ENCODE measurements at regions not wholly inside any gene's neighbourhood (a gene's known extent, or its start where the extent isn't known, plus 50 kb on each side); places are given as distances from the start of the nearest gene placed in this dataset.
"Not testable (repeated sequence)": the region's sequence is repeated elsewhere in the genome, so short reads cannot be mapped to it uniquely, and the experiment has no call there.

DNA sequence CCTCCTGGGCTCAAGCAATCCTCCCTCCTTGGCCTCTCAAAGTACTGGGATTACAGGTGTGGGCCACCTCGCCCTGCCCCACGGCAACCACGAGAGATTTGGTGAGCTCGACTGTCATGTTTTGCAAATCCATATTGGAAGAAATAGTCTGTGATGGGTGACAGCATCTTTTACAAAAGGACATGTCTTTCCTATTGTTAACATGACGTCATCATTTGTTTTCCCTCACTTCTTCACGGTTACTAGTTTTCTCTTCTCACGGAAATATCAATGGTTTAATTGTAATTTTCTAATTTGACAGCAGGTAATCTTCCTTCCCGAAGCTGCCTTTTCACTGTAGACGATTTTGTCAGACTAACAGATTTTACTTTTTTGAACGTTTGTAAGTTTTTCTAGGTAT, 110.8 kb upstream of the GREM2 start:
- Histone ChIP-seq H3K9ac (ENCODE audit: insufficient read length) (no peak overlapping the region), H3K4me3 (no peak overlapping the region), H3K27ac (no peak overlapping the region), H3K36me3 (ENCODE audit: insufficient read depth, low read length) (no peaks in the 10 kb centered on the region), H3K9me3 (ENCODE audit: low read depth, low read length) (no peaks in the 10 kb centered on the region)
- DNase-seq (ENCODE audit: low read depth, low spot score): no peak
- TF ChIP-seq EZH2 (IDR thresholded peaks at IDR 0.05) (no peak), POLR2AphosphoS5 (IDR thresholded peaks at IDR 0.05; ENCODE audit: borderline replicate concordance, low read depth, low read length) (no peak), FOXP2 (optimal IDR thresholded peaks at IDR 0.05; ENCODE audit: control extremely low read depth, extremely low read length, insufficient read depth) (no peak)

GRCh38 chr1:240720976-240721375, 109.0 kb upstream of the GREM2 start:
- H3K9me3 ChIP-seq (ENCODE audit: low read depth, low read length): no peaks in the 10 kb centered on the region
- DNase-seq (ENCODE audit: low read depth, low spot score): no peak
- no peak for TF ChIP-seq POLR2AphosphoS5 (IDR thresholded peaks at IDR 0.05; ENCODE audit: borderline replicate concordance, low read depth, low read length)
- TF ChIP-seq EZH2 (IDR thresholded peaks at IDR 0.05): no peak
- TF ChIP-seq FOXP2 (optimal IDR thresholded peaks at IDR 0.05; ENCODE audit: control extremely low read depth, extremely low read length, insufficient read depth): no peak
- H3K9ac ChIP-seq (ENCODE audit: insufficient read length): no peak overlapping the region
- H3K27ac ChIP-seq: 0 out of 2 replicates have a peak overlapping the region, but pooled peaks have one; percentile 25
- H3K36me3 ChIP-seq (ENCODE audit: insufficient read depth, low read length): no peaks in the 10 kb centered on the region
- H3K4me3 ChIP-seq: peak overlapping the region; percentile 57

GRCh38 chr1:240719953-240720700, 108.2 kb upstream of the GREM2 start:
- no peaks in the 10 kb centered on the region for H3K9me3 ChIP-seq (ENCODE audit: low read depth, low read length)
- no peak overlapping the region for H3K9ac ChIP-seq (ENCODE audit: insufficient read length)
- TF ChIP-seq POLR2AphosphoS5 (IDR thresholded peaks at IDR 0.05; ENCODE audit: borderline replicate concordance, low read depth, low read length) (no peak), EZH2 (IDR thresholded peaks at IDR 0.05) (no peak), FOXP2 (optimal IDR thresholded peaks at IDR 0.05; ENCODE audit: control extremely low read depth, extremely low read length, insufficient read depth) (peak; percentile 53)
- H3K27ac ChIP-seq: no peak overlapping the region
- H3K36me3 ChIP-seq (ENCODE audit: insufficient read depth, low read length): no peaks in the 10 kb centered on the region
- H3K4me3 ChIP-seq: peak overlapping the region; percentile 57
- peak; percentile 70 for DNase-seq (ENCODE audit: low read depth, low spot score)

- H3K9ac ChIP-seq (ENCODE audit: insufficient read length); H3K4me3 ChIP-seq; H3K36me3 ChIP-seq (ENCODE audit: insufficient read depth, low read length); H3K9me3 ChIP-seq (ENCODE audit: low read depth, low read length); H3K27ac ChIP-seq; DNase-seq (ENCODE audit: low read depth, low spot score): not testable (repeated sequence)
These were observed 104.6 kb upstream of the GREM2 start for GRCh38 chr1:240716538-240716937.

DNA sequence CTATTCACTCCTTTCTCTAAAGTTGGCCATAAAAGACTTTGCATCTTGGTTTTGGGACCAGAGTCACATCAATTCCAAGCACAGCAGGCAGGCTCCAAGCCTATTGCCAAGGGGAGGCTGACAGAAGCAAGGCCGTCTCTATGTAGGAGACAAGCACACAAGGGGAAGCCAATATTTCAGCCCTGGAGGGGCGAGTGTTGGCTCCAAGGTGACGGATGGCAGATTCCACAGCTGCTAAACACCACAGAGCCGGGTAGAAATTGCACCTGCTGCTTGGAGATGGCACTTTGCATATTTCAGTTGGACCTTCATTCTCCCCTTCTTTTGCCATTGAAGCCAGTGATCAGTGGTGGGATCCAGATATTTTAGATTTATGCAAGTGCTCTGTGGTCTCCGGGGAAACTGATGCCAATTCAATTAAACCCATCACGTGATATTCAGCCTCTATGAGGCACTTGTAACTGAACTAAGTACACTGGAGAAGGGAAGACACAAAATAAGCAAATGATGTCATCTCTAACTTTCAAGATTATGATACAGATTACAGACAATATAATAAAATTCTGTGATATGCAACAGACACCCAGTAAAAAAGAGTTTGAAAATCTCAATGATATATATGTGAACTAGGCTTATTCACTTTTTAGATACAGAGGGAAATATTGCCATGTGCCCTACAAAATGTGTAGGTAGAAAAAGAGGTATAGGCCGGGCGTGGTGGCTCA, 102.8 kb upstream of the GREM2 start:
- H3K4me3 ChIP-seq: no peak overlapping the region
- H3K9ac ChIP-seq (ENCODE audit: insufficient read length): no peak overlapping the region
- H3K36me3 ChIP-seq (ENCODE audit: insufficient read depth, low read length): no peaks in the 10 kb centered on the region
- DNase-seq (ENCODE audit: low read depth, low spot score): no peak
- no peaks in the 10 kb centered on the region for H3K9me3 ChIP-seq (ENCODE audit: low read depth, low read length)
- TF ChIP-seq POLR2AphosphoS5 (IDR thresholded peaks at IDR 0.05; ENCODE audit: borderline replicate concordance, low read depth, low read length): no peak
- no peak for TF ChIP-seq EZH2 (IDR thresholded peaks at IDR 0.05)
- TF ChIP-seq FOXP2 (optimal IDR thresholded peaks at IDR 0.05; ENCODE audit: control extremely low read depth, extremely low read length, insufficient read depth): no peak
- H3K27ac ChIP-seq: no peak overlapping the region

- Histone ChIP-seq H3K27ac (no peak overlapping the region), H3K9ac (ENCODE audit: insufficient read length) (no peak overlapping the region), H3K4me3 (no peak overlapping the region), H3K36me3 (ENCODE audit: insufficient read depth, low read length) (no peaks in the 10 kb centered on the region), H3K9me3 (ENCODE audit: low read depth, low read length) (no peaks in the 10 kb centered on the region)
- no peak for DNase-seq (ENCODE audit: low read depth, low spot score)
- no peak for TF ChIP-seq POLR2AphosphoS5 (IDR thresholded peaks at IDR 0.05; ENCODE audit: borderline replicate concordance, low read depth, low read length)
- TF ChIP-seq FOXP2 (optimal IDR thresholded peaks at IDR 0.05; ENCODE audit: control extremely low read depth, extremely low read length, insufficient read depth): no peak
- no peak for TF ChIP-seq EZH2 (IDR thresholded peaks at IDR 0.05)
These were observed 100.2 kb upstream of the GREM2 start for GRCh38 chr1:240712014-240712731.

GRCh38 chr1:240711020-240711419, 99.1 kb upstream of the GREM2 start:
- TF ChIP-seq FOXP2 (optimal IDR thresholded peaks at IDR 0.05; ENCODE audit: control extremely low read depth, extremely low read length, insufficient read depth) (no peak), EZH2 (IDR thresholded peaks at IDR 0.05) (no peak), POLR2AphosphoS5 (IDR thresholded peaks at IDR 0.05; ENCODE audit: borderline replicate concordance, low read depth, low read length) (no peak)

DNA sequence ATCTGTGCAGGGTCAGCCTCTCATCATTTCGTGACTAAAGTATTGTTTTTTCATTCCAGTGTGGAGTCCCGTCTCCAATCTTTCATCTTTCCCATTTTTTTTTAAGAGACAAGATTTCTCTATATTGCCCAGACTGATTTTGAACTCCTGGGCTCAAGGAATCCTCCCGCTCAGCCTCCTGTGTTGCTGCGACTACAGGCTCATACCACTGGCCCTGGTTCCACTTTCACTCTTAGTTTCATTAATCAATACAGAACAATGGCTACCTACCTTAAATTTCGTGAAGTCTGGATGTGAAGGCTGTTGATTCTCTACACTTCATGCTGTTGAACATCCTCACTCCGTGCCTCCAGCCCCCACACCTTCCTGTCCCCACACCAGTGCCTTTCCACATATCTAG, 97.7 kb upstream of the GREM2 start:
- DNase-seq (ENCODE audit: low read depth, low spot score): no peak
- TF ChIP-seq EZH2 (IDR thresholded peaks at IDR 0.05): no peak
- no peak for TF ChIP-seq POLR2AphosphoS5 (IDR thresholded peaks at IDR 0.05; ENCODE audit: borderline replicate concordance, low read depth, low read length)
- TF ChIP-seq FOXP2 (optimal IDR thresholded peaks at IDR 0.05; ENCODE audit: control extremely low read depth, extremely low read length, insufficient read depth): no peak

More at GRCh38 chr1:240711020-240711419, 99.1 kb upstream of the GREM2 start:
- Histone ChIP-seq H3K36me3 (ENCODE audit: insufficient read depth, low read length) (no peaks in the 10 kb centered on the region), H3K27ac (no peak overlapping the region), H3K4me3 (no peak overlapping the region), H3K9me3 (ENCODE audit: low read depth, low read length) (no peaks in the 10 kb centered on the region), H3K9ac (ENCODE audit: insufficient read length) (no peak overlapping the region)
- no peak for DNase-seq (ENCODE audit: low read depth, low spot score)

More for the DNA sequence above, 97.7 kb upstream of the GREM2 start:
- H3K4me3 ChIP-seq: no peak overlapping the region
- no peaks in the 10 kb centered on the region for H3K36me3 ChIP-seq (ENCODE audit: insufficient read depth, low read length)
- no peaks in the 10 kb centered on the region for H3K9me3 ChIP-seq (ENCODE audit: low read depth, low read length)
- no peak overlapping the region for H3K27ac ChIP-seq
- H3K9ac ChIP-seq (ENCODE audit: insufficient read length): no peak overlapping the region

All from SK-N-MC (cell line).